Superior temporal gyrus (tissue), 1 donor: ENCODE measurements at regions not wholly inside any gene's neighbourhood (a gene's known extent, or its start where the extent isn't known, plus 50 kb on each side); places are given as distances from the start of the nearest gene placed in this dataset.
"Not testable (repeated sequence)": the region's sequence is repeated elsewhere in the genome, so short reads cannot be mapped to it uniquely, and the experiment has no call there.

Source experiments
- DNase-seq: peaks from one replicate; pipeline ENCODE4 v3.0.0-alpha.2; 2016; ENCODE audit errors: extremely low spot score

GRCh38 chr5:75844301-75844700 is 127.1 kb upstream of the POC5 start:
- no peak for DNase-seq

- DNase-seq = no peak
These were observed 126.1 kb upstream of the POC5 start for GRCh38 chr5:75843319-75843718.

- DNase-seq = no peak
These were observed 122.3 kb upstream of the POC5 start for GRCh38 chr5:75839547-75839946.

GRCh38 chr5:75837258-75837841 is 120.1 kb upstream of the POC5 start:
- no peak for DNase-seq

GRCh38 chr5:75831561-75831960 is 114.3 kb upstream of the POC5 start:
- no peak for DNase-seq

GRCh38 chr5:75828029-75828428 is 110.8 kb upstream of the POC5 start:
- no peak for DNase-seq

GRCh38 chr5:75824323-75824722 is 107.1 kb upstream of the POC5 start:
- DNase-seq = no peak

GRCh38 chr5:75823811-75824210 is 106.6 kb upstream of the POC5 start:
- DNase-seq = no peak

GRCh38 chr5:75818661-75819060 is 101.4 kb upstream of the POC5 start:
- DNase-seq = no peak

- DNase-seq = not testable (repeated sequence)
These were observed 82.5 kb upstream of the POC5 start for GRCh38 chr5:75799695-75800094.

GRCh38 chr5:75769338-75769737 is 52.1 kb upstream of the POC5 start:
- DNase-seq = not testable (repeated sequence)
